ENCODE measurements at regions not wholly inside any gene's neighbourhood (a gene's known extent, or its start where the extent isn't known, plus 50 kb on each side); places are given as distances from the start of the nearest gene placed in this dataset.

- no peak for TF ChIP-seq AR (CRISPR knock-in tag; IDR thresholded peaks at IDR 0.05)
- TF ChIP-seq JAZF1 (CRISPR knock-in tag; IDR thresholded peaks at IDR 0.05), result no peak
- TF ChIP-seq MYBL2 (CRISPR knock-in tag; IDR thresholded peaks at IDR 0.05), result no peak
- TF ChIP-seq ZNF671 (CRISPR knock-in tag; IDR thresholded peaks at IDR 0.05), result no peak
- no peak for TF ChIP-seq HMGXB4 (CRISPR knock-in tag; IDR thresholded peaks at IDR 0.05)
These were observed 74.2 kb upstream of the BMP2 start (continued) for GRCh38 chr20:6693178-6693807.

GRCh38 chr20:6692566-6693173, 74.8 kb upstream of the BMP2 start:
- no peak overlapping the region for H3K27ac Mint-ChIP-seq
- peaks cover 8% of the 10 kb centered on the region for H3K4me1 Mint-ChIP-seq
- CTCF ChIA-PET, result no interaction called here
- no peak for TF ChIP-seq ATF1 (CRISPR knock-in tag; IDR thresholded peaks at IDR 0.05)
- no peak for TF ChIP-seq MXD4 (CRISPR knock-in tag; IDR thresholded peaks at IDR 0.05; ENCODE audit: borderline replicate concordance)
- no peak for TF ChIP-seq NR3C1 (CRISPR knock-in tag; conservative IDR thresholded peaks at IDR 0.05; ENCODE audit: low read depth)
- no peak for TF ChIP-seq E2F1 (CRISPR knock-in tag; IDR thresholded peaks at IDR 0.05)
- TF ChIP-seq ATF3 (CRISPR knock-in tag; conservative IDR thresholded peaks at IDR 0.05), result no peak
- TF ChIP-seq ESRRA (CRISPR knock-in tag; IDR thresholded peaks at IDR 0.05; ENCODE audit: borderline replicate concordance), result no peak
- no peak for TF ChIP-seq ZNF512 (CRISPR knock-in tag; IDR thresholded peaks at IDR 0.05; ENCODE audit: borderline replicate concordance)
- no peak for TF ChIP-seq ZBTB21 (CRISPR knock-in tag; IDR thresholded peaks at IDR 0.05; ENCODE audit: borderline replicate concordance)
- no peak for TF ChIP-seq EMX1 (CRISPR knock-in tag; IDR thresholded peaks at IDR 0.05)
- no peak for TF ChIP-seq IRF1 (CRISPR knock-in tag; IDR thresholded peaks at IDR 0.05)
- TF ChIP-seq NFE2L1 (CRISPR knock-in tag; IDR thresholded peaks at IDR 0.05), result no peak
- TF ChIP-seq ZSCAN18 (CRISPR knock-in tag; IDR thresholded peaks at IDR 0.05), result no peak
- no peak for TF ChIP-seq FOXP1 (CRISPR knock-in tag; IDR thresholded peaks at IDR 0.05; ENCODE audit: borderline replicate concordance)
- no peak for TF ChIP-seq GABPB1 (CRISPR knock-in tag; IDR thresholded peaks at IDR 0.05)
- no peak for TF ChIP-seq HMGA2 (CRISPR knock-in tag; IDR thresholded peaks at IDR 0.05)
- TF ChIP-seq AFF4 (CRISPR knock-in tag; IDR thresholded peaks at IDR 0.05; ENCODE audit: borderline replicate concordance), result no peak
- H3K27me3 Mint-ChIP-seq (ENCODE audit: low read depth), result no peaks in the 10 kb centered on the region
- no peak for ATAC-seq
- POLR2A ChIA-PET, result no interaction called here
- no peaks in the 10 kb centered on the region for H3K36me3 Mint-ChIP-seq
- no peak overlapping the region for H3K4me3 Mint-ChIP-seq
- H3K9me3 Mint-ChIP-seq, result peaks cover 3% of the 10 kb centered on the region
- no peak for DNase-seq (ENCODE audit: low spot score)
